HFF-Myc (cell line): ENCODE measurements at regions not wholly inside any gene's neighbourhood (a gene's known extent, or its start where the extent isn't known, plus 50 kb on each side); places are given as distances from the start of the nearest gene placed in this dataset.

ENCODE experiments used
- DNase-seq: peaks from one replicate; pipeline ENCODE4 v3.0.0-alpha.2; 2011; ENCODE audit warnings: low read depth; ENCODE audit errors: extremely low read depth
- H3K4me3 ChIP-seq: replicated peaks from 2 replicates; pipeline ENCODE4 v1.5.1; 2011; ENCODE audit warnings: low read depth, mild to moderate bottlenecking, control low read depth, low read length
- TF ChIP-seq, protein P1 (sequence below): IDR thresholded peaks from 2 replicates; pipeline ENCODE4 v1.5.1; 2012; ENCODE audit warnings: mild to moderate bottlenecking, low read depth, low read length, control low read depth; ENCODE audit errors: missing control alignments

DNA sequence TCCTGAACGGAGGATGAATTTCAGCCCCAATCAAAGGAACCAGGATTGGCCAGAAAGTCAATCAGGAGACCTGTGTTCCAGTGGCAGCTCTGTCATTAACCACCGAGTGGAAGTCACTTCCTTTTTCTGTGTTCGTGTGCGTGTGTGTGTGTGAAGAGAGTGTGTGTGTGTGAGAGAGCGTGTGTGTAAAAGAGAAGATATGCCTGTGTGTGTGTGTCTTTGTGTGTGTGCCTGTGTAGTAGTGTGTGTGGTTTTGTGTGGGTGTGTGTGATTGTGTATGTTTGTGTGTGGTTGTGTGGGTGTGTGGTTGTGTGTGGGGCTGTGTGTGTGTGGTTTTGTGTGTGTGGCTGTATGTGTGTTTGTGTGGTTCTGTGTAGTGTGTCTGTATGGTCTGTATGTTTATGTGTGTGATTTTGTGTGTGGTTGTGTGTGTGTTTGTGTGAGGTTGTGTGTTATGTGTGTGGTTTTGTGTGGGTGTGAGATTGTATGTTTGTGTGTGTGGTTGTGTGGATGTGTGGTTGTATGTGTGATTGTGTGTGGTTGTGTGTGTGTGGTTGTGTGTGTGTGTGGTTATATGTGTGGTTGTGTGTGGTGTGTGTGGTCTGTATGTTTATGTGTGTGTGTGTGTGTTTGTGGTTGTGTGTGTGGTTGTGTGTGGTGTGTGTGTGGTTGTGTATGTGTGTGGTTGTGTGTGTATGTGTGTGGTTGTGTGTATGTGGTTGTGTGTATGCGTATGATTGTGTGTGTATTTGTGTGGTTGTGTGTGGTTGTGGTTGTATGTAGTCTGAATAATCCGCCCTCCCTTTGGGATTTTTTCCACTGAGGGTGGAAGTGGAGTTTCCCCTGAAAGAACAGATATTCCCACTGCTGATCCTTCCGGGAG, 314.4 kb downstream of the SHQ1 start:
- TF ChIP-seq, protein P1, sequence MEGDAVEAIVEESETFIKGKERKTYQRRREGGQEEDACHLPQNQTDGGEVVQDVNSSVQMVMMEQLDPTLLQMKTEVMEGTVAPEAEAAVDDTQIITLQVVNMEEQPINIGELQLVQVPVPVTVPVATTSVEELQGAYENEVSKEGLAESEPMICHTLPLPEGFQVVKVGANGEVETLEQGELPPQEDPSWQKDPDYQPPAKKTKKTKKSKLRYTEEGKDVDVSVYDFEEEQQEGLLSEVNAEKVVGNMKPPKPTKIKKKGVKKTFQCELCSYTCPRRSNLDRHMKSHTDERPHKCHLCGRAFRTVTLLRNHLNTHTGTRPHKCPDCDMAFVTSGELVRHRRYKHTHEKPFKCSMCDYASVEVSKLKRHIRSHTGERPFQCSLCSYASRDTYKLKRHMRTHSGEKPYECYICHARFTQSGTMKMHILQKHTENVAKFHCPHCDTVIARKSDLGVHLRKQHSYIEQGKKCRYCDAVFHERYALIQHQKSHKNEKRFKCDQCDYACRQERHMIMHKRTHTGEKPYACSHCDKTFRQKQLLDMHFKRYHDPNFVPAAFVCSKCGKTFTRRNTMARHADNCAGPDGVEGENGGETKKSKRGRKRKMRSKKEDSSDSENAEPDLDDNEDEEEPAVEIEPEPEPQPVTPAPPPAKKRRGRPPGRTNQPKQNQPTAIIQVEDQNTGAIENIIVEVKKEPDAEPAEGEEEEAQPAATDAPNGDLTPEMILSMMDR, result no peak
- no peak for DNase-seq
- H3K4me3 ChIP-seq, result no peak overlapping the region

DNA sequence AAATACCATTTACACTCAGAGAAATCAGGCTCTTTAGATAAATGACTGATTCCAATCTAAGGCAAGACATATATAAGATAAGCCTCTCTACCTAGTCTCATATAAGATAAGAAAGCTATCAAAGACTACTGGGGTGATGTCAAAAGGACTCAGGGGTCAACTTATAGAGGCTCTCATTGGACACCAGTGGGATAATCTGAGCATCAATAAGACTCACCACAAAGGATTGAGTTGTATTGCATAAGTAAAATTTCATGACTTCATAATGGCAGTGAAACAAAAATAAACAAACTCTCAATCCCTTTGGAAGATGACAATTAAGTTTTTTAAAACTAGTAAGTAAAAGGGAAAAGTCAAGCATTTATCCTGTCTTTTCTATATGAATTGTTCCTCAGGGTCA, 317.8 kb downstream of the SHQ1 start:
- TF ChIP-seq, protein P1, result no peak
- DNase-seq, result no peak
- no peak overlapping the region for H3K4me3 ChIP-seq

DNA sequence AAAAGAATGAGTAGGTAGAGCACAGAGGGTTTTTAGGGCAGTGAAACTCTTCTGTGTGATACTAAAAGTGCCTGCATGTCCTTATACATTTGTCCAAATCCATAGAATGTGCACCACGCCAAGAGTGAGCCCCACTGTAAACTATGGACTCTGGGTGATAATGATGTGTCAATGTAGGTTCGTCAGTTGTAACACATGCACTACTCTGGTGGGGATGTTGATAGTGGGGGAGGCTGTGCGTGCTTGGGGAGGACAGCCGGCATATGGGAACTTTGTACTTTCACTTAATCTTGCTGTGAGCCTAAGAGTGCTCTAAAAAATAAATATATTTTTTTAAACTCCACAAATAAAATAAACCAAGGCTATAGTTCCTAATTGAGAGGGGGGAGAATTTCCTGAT, 319.2 kb downstream of the SHQ1 start:
- DNase-seq, result no peak
- TF ChIP-seq, protein P1, result no peak
- H3K4me3 ChIP-seq, result no peak overlapping the region

DNA sequence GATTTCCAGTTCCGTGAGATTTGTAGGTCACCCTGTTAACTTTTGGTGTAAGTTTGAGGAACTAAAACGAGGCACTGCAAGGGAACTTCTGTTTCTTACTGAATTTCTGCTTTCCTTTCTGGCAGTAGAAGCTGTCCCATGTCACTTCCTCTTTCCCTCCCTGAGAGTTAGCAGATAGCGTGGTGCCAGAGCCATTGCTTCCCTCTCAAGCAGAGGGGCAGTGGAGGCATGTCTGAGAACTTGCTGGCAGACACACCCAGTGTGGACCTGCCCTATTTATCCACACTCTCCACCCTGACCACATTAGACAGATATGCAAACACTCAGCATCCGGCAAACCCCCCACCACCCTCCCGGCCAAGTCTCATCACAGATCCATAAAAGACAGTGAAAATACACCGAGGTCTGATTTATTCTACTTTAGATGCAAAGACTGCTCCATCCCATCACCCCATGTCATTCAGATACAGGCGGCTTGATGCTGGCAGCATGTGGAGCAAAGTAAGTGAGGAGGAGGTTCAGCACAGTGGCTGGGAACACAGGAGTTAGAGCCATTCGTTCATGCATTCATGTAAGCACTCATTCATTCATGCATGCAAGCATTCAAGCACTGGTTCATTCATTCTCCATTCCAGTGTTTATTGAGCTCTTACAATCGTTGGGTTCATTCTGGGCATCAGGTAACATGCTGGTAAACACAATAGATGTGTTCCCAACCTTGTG, 324.7 kb downstream of the SHQ1 start:
- TF ChIP-seq, protein P1, result no peak
- no peak for DNase-seq
- no peak overlapping the region for H3K4me3 ChIP-seq

DNA sequence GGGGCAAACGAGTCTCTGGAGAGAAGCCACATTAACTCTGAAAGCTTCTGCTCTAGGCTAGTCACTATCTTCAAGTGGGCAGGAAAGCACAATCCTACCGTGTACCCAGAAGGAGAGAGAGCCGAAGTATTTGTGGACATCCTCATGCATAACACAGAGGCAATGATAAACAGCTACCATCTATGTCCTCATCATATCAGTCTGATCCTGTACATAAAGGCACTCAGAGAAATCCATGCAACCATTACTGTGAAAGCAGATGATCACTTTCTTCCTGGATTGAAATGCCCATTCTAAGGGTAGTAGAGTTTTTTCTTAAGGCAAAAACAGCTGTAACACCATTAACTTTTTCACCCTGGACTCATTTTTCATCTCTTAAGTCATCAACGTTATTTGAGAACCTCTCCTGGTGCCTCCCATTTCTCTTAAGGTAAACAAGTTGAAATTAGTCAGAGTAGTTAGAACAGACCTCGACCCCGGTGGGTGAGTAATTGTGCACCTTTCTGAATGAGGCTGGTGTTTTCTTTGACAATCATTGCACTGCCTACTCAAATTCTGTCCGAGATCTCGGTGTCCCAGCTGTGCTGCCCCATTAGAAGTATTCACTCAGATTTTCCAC, 327.4 kb downstream of the SHQ1 start:
- TF ChIP-seq, protein P1, result no peak
- no peak overlapping the region for H3K4me3 ChIP-seq
- peak; percentile 37 for DNase-seq

DNA sequence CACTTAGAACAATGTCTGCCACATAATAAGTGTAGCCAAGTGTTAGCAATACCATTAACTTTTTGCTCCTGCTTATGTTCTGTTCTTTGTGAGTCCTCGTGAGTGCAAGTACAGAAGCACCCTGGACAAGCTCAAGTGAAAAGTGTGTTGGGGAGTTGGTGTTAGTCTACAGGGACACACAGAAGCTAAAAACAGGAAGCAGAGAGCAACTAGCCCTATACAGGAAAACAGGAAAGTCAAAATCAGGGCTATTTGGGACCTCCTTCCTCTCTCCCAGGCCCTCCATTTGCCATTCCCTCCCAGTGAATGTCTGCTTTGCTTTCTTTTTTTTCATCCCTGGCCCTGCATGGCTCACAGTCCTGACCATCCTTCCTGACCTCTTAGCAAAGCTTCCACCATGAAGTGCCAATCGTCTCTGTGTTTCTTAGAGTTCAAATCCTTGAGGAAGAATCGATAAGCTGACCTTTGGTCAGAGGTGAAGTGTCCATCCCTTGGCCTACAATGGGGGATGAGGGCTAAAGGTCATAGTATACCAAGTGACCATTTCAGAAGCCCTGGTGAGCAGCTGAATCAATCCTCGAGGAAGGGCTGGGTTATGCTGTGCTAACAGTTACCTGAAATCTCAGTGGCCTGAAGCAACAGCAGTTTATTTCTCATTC, 328.2 kb downstream of the SHQ1 start:
- no peak for DNase-seq
- no peak overlapping the region for H3K4me3 ChIP-seq
- TF ChIP-seq, protein P1, result no peak
